Keratinocyte (primary cell): ENCODE measurements at regions not wholly inside any gene's neighbourhood (a gene's known extent, or its start where the extent isn't known, plus 50 kb on each side); places are given as distances from the start of the nearest gene placed in this dataset.

Experiments
- CTCF ChIP-seq, 3 experiments: IDR thresholded peaks in 1 of 3; conservative IDR thresholded peaks in 1 of 3; optimal IDR thresholded peaks in 1 of 3; 2 replicates in 2 of 3; 3 replicates in 1 of 3; pipeline versions ENCODE3 to v1.5.1; 2011; ENCODE audit warnings: low read length in 3 of 3, mild to moderate bottlenecking in 3 of 3, moderate library complexity in 2 of 3, control low read depth in 1 of 3, inconsistent platforms in 1 of 3; ENCODE audit not compliant: insufficient read depth in 2 of 3; ENCODE audit errors: extremely low read depth in 1 of 3
- EZH2 ChIP-seq: IDR thresholded peaks from one replicate; pipeline ENCODE4 v1.6.1; 2012; ENCODE audit warnings: inconsistent platforms, mild to moderate bottlenecking, low read length, moderate library complexity

GRCh38 chr12:69123919-69124638 is 115.3 kb upstream of the CPSF6 start:
- TF ChIP-seq CTCF (optimal IDR thresholded peaks at IDR 0.05 in 1 of 3, IDR thresholded peaks at IDR 0.05 in 1 of 3, conservative IDR thresholded peaks at IDR 0.05 in 1 of 3; ENCODE audit: extremely low read depth in 1 of 3, insufficient read depth in 2 of 3, low read length in 3 of 3) (no peak), EZH2 (no peak)
